IMR-90 (cell line): ENCODE measurements at regions not wholly inside any gene's neighbourhood (a gene's known extent, or its start where the extent isn't known, plus 50 kb on each side); places are given as distances from the start of the nearest gene placed in this dataset.

Experiments used
- ATAC-seq: fragments of 200-7000 bp; cut with Tn5 transposase; 2 replicates; pipeline ENCODE4 v1.9.1; 2020; ENCODE audit warnings: low read depth, mild to moderate bottlenecking, moderate library complexity
- BruUV-seq: library from RNA; stranded (reverse); fragments of 400-500 nt; replicated peaks from 2 replicates; lab custom pipeline; 2021; lab: Mats Ljungman, UMichigan
- CTCF ChIA-PET: fragments of 300-600 bp; formaldehyde crosslinking; extraction: SDS; loops from one replicate; lab custom pipeline; 2021; ENCODE audit warnings: antibody characterized with exemption; lab: Yijun Ruan, JAX
- POLR2A ChIA-PET: fragments of 300-600 bp; sonication (Branson Sonifier 250); formaldehyde crosslinking; loops from one replicate; lab custom pipeline; 2022; ENCODE audit warnings: antibody characterized with exemption; ENCODE audit not compliant: unreplicated experiment; lab: Charles Lee
- DNase-seq: peaks from one replicate; pipeline ENCODE4 v3.0.0; 2013
- H2AFZ ChIP-seq: replicated peaks from 2 replicates; pipeline ENCODE3; 2013; ENCODE audit warnings: low read length, mild to moderate bottlenecking; ENCODE audit not compliant: poor library complexity
- H2AK5ac ChIP-seq: 2 replicates; pipeline ENCODE4 v1.6.1; 2013; ENCODE audit warnings: low read depth, low read length, inconsistent platforms
- H2AK9ac ChIP-seq: replicated peaks from 2 replicates; pipeline ENCODE3; 2013; ENCODE audit warnings: mild to moderate bottlenecking, low read depth, low read length, moderate library complexity; ENCODE audit not compliant: poor library complexity
- H2BK120ac ChIP-seq: 2 replicates; pipeline ENCODE4 v1.6.1; 2013; ENCODE audit warnings: low read depth, low read length, inconsistent platforms
- H2BK15ac ChIP-seq: 3 replicates; pipeline ENCODE4 v1.6.1; 2013; ENCODE audit warnings: low read depth, low read length, inconsistent platforms
- H2BK20ac ChIP-seq: 2 replicates; pipeline ENCODE4 v1.6.1; 2013; ENCODE audit warnings: low read depth, mild to moderate bottlenecking, inconsistent platforms, low read length, moderate library complexity
- H2BK5ac ChIP-seq: 2 replicates; pipeline ENCODE4 v1.6.1; 2013; ENCODE audit warnings: mild to moderate bottlenecking, low read depth, low read length, inconsistent platforms; ENCODE audit not compliant: poor library complexity, severe bottlenecking
- H3K14ac ChIP-seq: replicated peaks from 2 replicates; pipeline ENCODE4 v1.6.1; 2013; ENCODE audit warnings: low read depth, low read length, inconsistent platforms
- H3K18ac ChIP-seq: 2 replicates; pipeline ENCODE4 v1.6.1; 2013; ENCODE audit warnings: low read depth, low read length, control low read depth
- H3K23ac ChIP-seq: 2 replicates; pipeline ENCODE4 v1.6.1; 2013; ENCODE audit warnings: low read depth, low read length, inconsistent platforms
- H3K27ac ChIP-seq: 2 replicates; pipeline ENCODE4 v1.5.1; 2013; ENCODE audit warnings: mild to moderate bottlenecking, control low read depth, low read length; ENCODE audit not compliant: insufficient read depth
- H3K27me3 ChIP-seq: 2 replicates; pipeline ENCODE4 v1.6.1; 2013; ENCODE audit warnings: low read length; ENCODE audit not compliant: control insufficient read depth, insufficient read depth
- H3K36me3 ChIP-seq: 2 replicates; pipeline ENCODE4 v1.6.1; 2013; ENCODE audit warnings: low read length, mixed read lengths; ENCODE audit not compliant: control insufficient read depth, insufficient read depth
- H3K4ac ChIP-seq: 2 replicates; pipeline ENCODE4 v1.6.1; 2013; ENCODE audit warnings: low read depth, low read length, inconsistent platforms
- H3K4me1 ChIP-seq: 2 replicates; pipeline ENCODE4 v1.6.1; 2013; ENCODE audit warnings: low read length, mixed read lengths; ENCODE audit not compliant: control insufficient read depth, insufficient read depth
- H3K4me2 ChIP-seq: 2 replicates; pipeline ENCODE4 v1.6.1; 2013; ENCODE audit warnings: low read depth, mild to moderate bottlenecking, control low read depth, low read length, moderate library complexity
- H3K4me3 ChIP-seq: 2 replicates; pipeline ENCODE4 v1.5.1; 2013; ENCODE audit warnings: low read depth, mild to moderate bottlenecking, control low read depth, low read length, moderate library complexity; ENCODE audit not compliant: insufficient read depth
- H3K56ac ChIP-seq: 2 replicates; pipeline ENCODE4 v1.6.1; 2013; ENCODE audit warnings: low read length, inconsistent platforms; ENCODE audit not compliant: insufficient read depth; ENCODE audit errors: extremely low read depth
- H3K79me1 ChIP-seq, 2 experiments: 2 replicates each; pipeline ENCODE4 v1.6.1; 2013; ENCODE audit warnings: low read length in 2 of 2, inconsistent platforms in 1 of 2, low read depth in 1 of 2
- H3K9ac ChIP-seq: 2 replicates; pipeline ENCODE4 v1.6.1; 2013; ENCODE audit warnings: low read depth, low read length, control low read depth
- H3K9me1 ChIP-seq: 2 replicates; pipeline ENCODE4 v1.6.1; 2013; ENCODE audit warnings: low read length, inconsistent platforms; ENCODE audit not compliant: insufficient read depth
- H3K9me3 ChIP-seq: 2 replicates; pipeline ENCODE4 v1.6.1; 2013; ENCODE audit warnings: low read length; ENCODE audit not compliant: control insufficient read depth, insufficient read depth
- H4K20me1 ChIP-seq: 2 replicates; pipeline ENCODE4 v1.6.1; 2013; ENCODE audit warnings: low read length, inconsistent platforms; ENCODE audit not compliant: insufficient read depth
- H4K5ac ChIP-seq: 2 replicates; pipeline ENCODE4 v1.6.1; 2013; ENCODE audit warnings: mild to moderate bottlenecking, low read depth, low read length, control low read depth
- H4K8ac ChIP-seq, 2 experiments: 2 replicates each; pipeline ENCODE4 v1.6.1; 2013; ENCODE audit warnings: low read depth in 2 of 2, low read length in 2 of 2, control low read depth in 1 of 2, inconsistent platforms in 1 of 2
- H4K91ac ChIP-seq: 2 replicates; pipeline ENCODE4 v1.6.1; 2013; ENCODE audit warnings: low read depth, low read length, inconsistent platforms; ENCODE audit not compliant: insufficient read depth
- BHLHE40 ChIP-seq: fragments of 150-350 bp; IDR thresholded peaks from 2 replicates; pipeline ENCODE4 v1.6.1; 2016; ENCODE audit warnings: mild to moderate bottlenecking, low read depth, low read length
- CHD1 ChIP-seq: IDR thresholded peaks from 2 replicates; pipeline ENCODE4 v1.6.1; 2012; ENCODE audit warnings: low read depth, low read length, improper control_type of control experiment
- CTCF ChIP-seq: conservative IDR thresholded peaks from 2 replicates; pipeline ENCODE4 v1.5.1; 2012; ENCODE audit warnings: mild to moderate bottlenecking, low read depth, low read length, improper control_type of control experiment
- FOS ChIP-seq: fragments of 150-350 bp; IDR thresholded peaks from 2 replicates; pipeline ENCODE4 v1.6.1; 2016; ENCODE audit warnings: low read depth, low read length
- MAFK ChIP-seq: IDR thresholded peaks from 2 replicates; pipeline ENCODE4 v1.6.1; 2012; ENCODE audit warnings: low read depth, low read length, improper control_type of control experiment
- NFE2L2 ChIP-seq: fragments of 150-350 bp; IDR thresholded peaks from 2 replicates; pipeline ENCODE4 v1.6.1; 2016; ENCODE audit warnings: low read depth, mild to moderate bottlenecking, low read length
- RAD21 ChIP-seq: IDR thresholded peaks from 2 replicates; pipeline ENCODE4 v1.6.1; 2012; ENCODE audit warnings: low read length, improper control_type of control experiment
- RCOR1 ChIP-seq: IDR thresholded peaks from 2 replicates; pipeline ENCODE4 v1.6.1; 2012; ENCODE audit warnings: mild to moderate bottlenecking, low read length, improper control_type of control experiment; ENCODE audit not compliant: insufficient replicate concordance
- USF2 ChIP-seq: fragments of 150-350 bp; IDR thresholded peaks from 2 replicates; pipeline ENCODE4 v1.6.1; 2017; ENCODE audit warnings: mild to moderate bottlenecking, antibody characterized with exemption, low read length, low read depth
- WGBS, 2 experiments: methylation state at CpG; one replicate each; pipeline versions ENCODE4 v1.1.5 to v1.1.7; 2013; ENCODE audit warnings: missing lambda C conversion rate in 2 of 2; ENCODE audit not compliant: insufficient read length in 1 of 2; ENCODE audit errors: extremely low coverage in 2 of 2; 5-methylcytosine and 5-hydroxymethylcytosine counted together
- dilution Hi-C: fragments of 300-500 bp; cut with HindIII; formaldehyde crosslinking; loops from one replicate; pipeline ENCODE4 v1.14.3; 2018; ENCODE audit warnings: low sequenced_read_pairs; ENCODE audit not compliant: unreplicated experiment
- in situ Hi-C: fragments of 300-500 bp; cut with MboI; formaldehyde crosslinking; loops from 3 replicates; pipeline ENCODE4 v1.14.3; 2019; ENCODE audit warnings: low sequenced_read_pairs, inconsistent platforms, mixed read lengths
- intact Hi-C: fragments of 100-400 bp; cut with micrococcal nuclease; formaldehyde crosslinking; loops from 2 replicates; pipeline ENCODE4 v1.10.0; 2022

- no peak for DNase-seq
- Histone ChIP-seq H3K27me3 (no peaks in the 10 kb centered on the region), H3K14ac (no peak overlapping the region), H2AFZ (no peak overlapping the region), H3K56ac (no peak overlapping the region), H3K18ac (no peak overlapping the region), H3K4ac (no peak overlapping the region), H2AK9ac (no peak overlapping the region), H3K4me1 (peaks cover 4% of the 10 kb centered on the region), H3K9me1 (0 out of 2 replicates have a peak, but pooled peaks cover 3% of the 10 kb centered on the region), H2BK15ac (no peak overlapping the region), H3K27ac (no peak overlapping the region), H4K20me1 (no peaks in the 10 kb centered on the region), H3K23ac (no peak overlapping the region), H4K5ac (no peak overlapping the region), H3K4me2 (no peak overlapping the region), H3K36me3 (no peaks in the 10 kb centered on the region), H3K9ac (no peak overlapping the region), H4K8ac (no peak overlapping the region), H2AK5ac (no peak overlapping the region), H2BK20ac (no peak overlapping the region), H3K79me1 (no peaks in the 10 kb centered on the region), H2BK120ac (no peak overlapping the region), H3K4me3 (no peak overlapping the region), H2BK5ac (no peak overlapping the region), H3K9me3 (no peaks in the 10 kb centered on the region), H4K91ac (no peak overlapping the region)
- ChIA-PET POLR2A (no interaction called here), CTCF (no interaction called here)
- no CpG with 5 or more reads among the region's 2 CpGs for WGBS, 2 experiments
- in situ Hi-C loops (no loop called here), dilution Hi-C loops (no loop called here), intact Hi-C loops (no loop called here)
- no peak; the same call in 1 of the 2 replicates for ATAC-seq
- no TSS peak for BruUV-seq
- TF ChIP-seq NFE2L2 (no peak), BHLHE40 (no peak), CHD1 (no peak), RAD21 (no peak), USF2 (no peak), RCOR1 (no peak), MAFK (no peak), CTCF (no peak), FOS (no peak)
Observed at GRCh38 chr6:139525415-139525814, 151.0 kb upstream of the CITED2 start.
